ENCODE measurements at regions not wholly inside any gene's neighbourhood (a gene's known extent, or its start where the extent isn't known, plus 50 kb on each side); places are given as distances from the start of the nearest gene placed in this dataset.

DNA sequence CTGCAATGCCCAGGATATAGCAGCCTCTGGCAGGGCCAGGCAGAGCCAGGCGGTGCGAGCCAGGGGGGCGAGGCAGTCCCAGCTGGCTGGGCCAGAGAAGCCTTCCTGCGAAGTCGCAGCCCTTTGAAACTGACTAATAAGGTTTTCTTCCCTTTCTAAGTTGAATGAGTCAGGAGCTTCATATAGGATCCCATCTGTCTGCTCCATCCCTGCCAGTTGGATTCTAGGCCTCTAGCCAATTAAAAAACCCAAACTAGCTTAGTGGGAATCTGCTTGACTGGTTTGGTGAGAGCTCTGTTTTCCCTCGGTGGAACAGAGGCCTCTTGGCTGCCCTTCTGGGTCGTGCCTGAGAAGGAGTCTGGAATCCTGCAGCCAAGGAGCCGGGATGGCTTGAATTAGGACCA is 70.1 kb upstream of the RAPGEF1 start:
- peak; percentile 10 for DNase-seq (ENCODE audit: low read depth)

DNA sequence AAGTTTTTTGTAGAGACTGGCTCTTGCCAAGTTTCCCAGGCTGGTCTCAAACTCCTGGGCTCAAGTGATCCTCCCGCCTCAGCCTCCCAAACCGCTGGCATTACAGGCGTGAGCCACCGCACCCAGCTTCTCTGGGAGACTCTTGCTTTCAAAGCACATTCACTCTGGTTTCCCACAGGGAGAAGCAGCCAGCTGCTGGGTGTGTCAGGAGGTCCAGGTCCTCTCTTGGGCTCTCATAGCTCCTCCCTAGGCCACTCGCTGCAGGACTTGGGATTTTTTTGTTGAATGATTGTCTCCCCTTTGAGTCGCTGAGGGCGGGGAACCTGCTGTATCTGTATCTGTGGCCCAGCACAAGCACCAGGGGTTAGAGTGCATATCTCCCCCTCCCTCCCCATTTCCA is 68.4 kb upstream of the RAPGEF1 start:
- DNase-seq (ENCODE audit: low read depth), result no peak

DNA sequence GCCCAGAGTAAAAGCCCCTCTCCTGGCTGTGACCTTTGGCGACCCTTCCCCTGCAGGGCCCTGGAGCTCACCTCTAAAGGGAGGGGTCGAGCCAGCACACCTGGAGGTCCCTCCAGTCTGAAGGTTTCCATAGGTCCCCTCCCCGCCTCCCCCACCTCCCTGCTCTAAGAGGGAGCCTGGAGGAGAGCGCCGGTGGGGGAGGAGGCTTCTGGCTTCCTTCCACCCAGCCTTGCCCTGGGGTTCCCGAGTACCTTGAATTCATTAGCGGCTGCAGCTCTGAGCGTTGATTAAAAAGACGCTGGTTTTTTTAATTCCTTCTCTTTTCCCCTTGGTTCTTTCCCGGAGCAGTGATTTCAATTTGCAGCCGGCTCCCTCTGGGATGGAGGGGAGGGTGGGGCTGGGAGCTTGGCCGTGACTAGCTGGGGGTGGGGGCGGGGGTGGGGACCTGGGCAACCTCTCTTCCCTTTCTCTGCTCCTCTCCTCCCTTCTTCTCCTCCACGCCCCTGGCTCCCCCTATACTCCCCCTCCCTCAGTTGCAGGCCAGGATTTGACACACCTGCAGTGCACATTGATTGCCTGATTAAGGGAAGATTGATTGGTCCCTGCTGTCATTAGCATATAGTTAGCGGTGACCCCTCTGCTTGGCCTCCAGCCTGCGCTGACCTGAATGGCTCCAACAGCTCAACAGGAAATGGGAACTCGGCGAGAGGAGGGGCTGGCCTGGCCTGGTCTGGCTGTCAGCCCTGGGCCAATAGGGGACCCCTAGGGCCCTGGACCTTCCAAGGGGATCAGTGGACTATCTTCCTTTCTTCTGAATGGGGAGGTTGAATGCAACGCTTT is 67.5 kb upstream of the RAPGEF1 start:
- DNase-seq (ENCODE audit: low read depth), result no peak

DNA sequence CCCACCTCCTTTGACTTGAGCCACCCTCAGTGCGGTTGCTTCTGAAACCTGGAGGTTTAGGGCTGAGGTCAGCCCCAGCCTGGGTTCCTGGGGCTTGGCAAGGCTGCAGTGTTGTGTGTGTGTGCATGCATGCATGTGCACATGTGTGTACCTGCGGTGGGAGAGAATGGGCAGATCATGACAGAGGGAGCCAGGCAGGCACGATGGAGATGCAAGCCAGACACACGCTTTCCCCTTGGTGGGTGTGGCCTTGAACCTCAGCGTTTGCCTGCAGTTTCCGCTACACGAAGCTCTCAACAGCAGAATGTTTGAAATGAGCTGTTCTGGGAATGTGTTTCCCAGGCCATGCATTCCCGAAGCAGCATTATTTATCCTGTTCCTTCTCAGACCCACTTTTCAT is 65.9 kb upstream of the RAPGEF1 start:
- no peak for DNase-seq (ENCODE audit: low read depth)

DNA sequence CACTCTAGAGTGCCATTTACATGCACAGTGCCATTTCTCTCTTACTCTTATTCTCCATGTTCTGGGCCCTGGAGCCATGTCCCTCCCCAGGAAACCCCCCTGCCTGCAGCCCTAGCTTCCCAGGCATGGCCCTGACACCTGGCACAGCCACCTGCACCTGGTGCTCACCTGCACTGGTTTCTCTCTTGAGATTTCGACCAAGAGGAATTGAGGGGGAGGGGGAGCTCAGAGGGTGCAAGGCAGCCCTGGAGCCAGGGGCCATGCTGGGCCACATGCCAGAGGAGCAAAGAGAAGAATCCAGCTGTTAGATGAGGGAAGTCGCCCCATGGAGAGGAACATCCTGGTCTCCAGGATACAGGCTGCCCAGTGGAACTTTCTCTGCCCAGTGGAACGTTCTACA is 65.0 kb upstream of the RAPGEF1 start:
- no peak for DNase-seq (ENCODE audit: low read depth)

DNA sequence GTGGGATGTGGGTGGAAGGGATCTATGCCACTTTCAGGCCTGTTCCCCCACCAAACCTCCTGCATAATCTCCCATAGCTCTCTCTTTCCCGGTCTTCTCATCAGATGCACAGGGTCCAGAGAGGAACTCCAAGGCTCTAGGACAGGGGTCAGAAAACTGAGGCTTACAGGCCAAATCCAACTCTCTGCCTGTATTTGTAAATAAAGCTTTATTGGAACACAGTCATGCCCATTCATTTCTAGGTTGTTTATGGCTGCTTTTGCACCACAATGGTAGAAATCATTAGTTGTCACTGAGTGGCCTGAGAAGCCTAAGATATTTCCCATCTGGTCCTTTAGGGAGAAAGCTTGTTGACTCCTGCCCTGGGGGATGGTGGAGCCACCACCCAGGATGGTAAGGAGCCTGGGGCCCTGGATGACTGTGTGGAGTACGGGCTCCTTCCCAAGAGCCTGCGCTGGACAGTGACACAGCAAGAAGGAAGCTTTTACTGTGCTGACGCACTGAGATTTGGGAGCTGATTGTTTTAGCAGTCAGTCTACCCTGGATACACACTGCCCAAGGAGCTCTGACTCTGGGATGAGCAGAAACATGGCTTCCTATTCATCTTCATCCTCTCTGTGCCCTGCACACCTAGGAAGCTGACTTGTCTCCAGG is 64.0 kb upstream of the RAPGEF1 start:
- DNase-seq (ENCODE audit: low read depth), result no peak

DNA sequence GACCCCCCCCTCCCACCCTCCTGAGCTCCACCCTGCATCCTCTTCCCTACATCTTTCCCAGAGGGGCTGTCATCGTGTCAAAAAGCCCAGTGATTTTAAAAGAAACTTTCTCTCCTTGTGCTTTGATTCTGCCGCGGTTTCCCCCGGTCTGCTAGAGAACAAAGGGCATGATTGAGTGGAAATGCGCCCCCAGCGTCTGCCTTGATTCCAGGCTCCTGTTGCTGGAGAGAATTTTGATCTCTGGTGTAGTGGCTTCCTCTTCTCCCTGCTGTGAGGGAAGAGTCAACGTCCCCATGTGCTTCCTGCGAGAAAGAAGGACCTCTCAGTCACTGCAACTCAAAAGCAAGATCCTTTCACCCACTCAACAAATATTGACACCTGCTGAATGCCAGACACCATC is 61.9 kb upstream of the RAPGEF1 start:
- no peak for DNase-seq (ENCODE audit: low read depth)

DNA sequence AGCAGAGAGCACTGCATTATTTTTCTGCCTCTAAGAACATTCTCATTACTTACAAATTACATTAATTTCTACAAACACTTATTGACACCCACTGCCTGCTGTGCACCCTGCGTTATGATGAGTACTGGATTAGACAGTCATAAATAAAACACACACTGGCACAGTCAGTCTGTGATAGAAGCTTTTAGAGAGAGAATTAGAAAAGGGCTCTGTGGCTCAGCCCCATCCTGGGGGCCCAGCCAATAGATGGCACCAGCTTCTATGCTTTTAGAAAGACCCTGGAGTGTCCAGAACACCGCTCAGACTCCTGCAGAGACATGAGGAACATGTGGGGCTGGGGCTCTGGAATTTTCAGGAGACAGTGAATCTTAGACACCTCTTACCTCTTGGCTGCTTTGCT is 61.0 kb upstream of the RAPGEF1 start:
- DNase-seq (ENCODE audit: low read depth), result no peak

DNA sequence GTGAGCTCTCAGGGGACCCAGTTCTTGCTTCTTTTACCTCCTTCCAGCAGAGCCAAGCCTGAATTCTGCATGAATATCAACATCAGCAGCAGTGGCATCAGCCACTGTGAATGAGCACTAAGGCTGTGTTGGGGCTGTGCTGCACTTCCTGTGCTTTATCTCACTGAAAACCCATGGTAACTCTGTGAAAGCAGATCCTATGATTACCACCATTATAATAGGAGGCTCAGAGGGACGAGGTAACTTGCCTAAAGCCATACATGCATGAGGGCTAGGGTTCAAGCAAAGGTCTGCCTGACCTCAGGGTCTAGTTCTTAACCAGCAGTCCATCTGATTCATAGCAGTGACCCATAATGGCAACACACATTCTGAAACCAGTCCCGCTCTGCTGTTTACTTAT is 60.5 kb upstream of the RAPGEF1 start:
- no peak for DNase-seq (ENCODE audit: low read depth)

DNA sequence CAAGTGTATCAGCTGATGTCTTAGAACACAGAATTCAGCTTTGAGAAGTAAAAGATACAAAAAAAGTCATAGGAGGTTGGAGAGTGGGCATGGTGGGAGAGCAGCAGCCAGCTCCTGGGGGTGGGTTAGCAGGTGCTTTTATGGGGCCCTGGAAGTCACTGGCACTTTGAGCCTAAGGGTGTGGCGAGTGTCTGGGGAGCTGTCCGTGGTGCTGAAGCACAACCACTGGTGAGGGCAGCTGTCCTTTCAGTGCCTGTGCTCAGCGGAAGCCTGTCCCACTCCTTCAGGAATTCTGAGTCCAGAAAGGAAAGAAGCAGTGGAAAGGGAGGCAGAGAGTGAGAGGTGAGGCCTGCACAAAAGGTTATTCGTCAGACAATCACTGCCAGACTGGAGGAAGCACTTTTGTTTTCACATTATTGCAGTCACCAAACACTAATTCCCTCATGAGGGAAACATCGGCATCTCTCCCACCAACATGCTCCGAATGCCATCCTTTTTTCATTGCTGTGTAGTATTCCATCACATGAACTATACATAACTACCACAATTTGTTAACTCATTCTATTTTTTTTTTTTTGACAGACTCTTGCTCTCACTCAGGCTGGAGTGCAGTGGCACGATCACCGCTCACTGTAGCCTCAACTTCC is 59.4 kb upstream of the RAPGEF1 start:
- DNase-seq (ENCODE audit: low read depth), result no peak

DNA sequence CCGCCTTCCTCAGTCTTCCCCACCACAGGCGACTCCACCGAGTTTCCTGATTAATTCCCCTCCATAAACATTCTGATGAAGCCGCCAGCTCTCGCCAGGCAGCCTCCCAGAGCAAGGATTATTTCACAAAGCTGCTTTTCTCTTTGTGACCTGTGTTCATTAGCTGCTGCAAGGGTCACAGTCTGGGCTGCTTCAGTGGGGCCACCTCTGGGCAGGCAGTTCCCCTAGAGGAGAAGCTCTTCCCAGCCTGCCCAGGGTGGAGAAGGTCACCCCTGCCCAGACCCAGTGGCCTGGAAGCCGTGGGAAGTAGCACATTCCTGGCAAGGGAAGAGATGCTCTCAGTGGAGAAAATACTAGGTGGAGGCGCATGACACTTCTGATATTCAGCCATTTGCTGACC is 58.4 kb upstream of the RAPGEF1 start:
- DNase-seq (ENCODE audit: low read depth), result no peak

DNA sequence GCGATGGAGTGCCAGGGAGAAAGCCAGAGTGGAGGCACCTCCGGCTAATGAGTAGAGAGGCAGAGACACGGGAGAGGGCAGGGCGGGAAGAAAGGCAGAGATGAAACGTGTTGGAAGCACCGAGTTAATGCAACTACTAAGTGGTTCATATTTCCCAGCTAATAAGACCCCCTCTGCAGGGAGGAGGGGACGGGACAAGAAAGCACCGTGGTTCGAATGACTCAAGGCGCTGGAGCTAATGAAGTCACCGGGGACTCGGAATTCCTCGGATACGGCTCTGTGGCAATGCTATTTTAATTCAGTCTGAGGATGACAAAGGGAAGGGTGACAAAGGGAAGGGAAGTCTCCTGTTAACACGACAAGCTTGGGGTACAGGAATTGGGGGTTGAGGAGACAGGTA is 54.5 kb upstream of the RAPGEF1 start:
- DNase-seq (ENCODE audit: low read depth), result no peak

DNA sequence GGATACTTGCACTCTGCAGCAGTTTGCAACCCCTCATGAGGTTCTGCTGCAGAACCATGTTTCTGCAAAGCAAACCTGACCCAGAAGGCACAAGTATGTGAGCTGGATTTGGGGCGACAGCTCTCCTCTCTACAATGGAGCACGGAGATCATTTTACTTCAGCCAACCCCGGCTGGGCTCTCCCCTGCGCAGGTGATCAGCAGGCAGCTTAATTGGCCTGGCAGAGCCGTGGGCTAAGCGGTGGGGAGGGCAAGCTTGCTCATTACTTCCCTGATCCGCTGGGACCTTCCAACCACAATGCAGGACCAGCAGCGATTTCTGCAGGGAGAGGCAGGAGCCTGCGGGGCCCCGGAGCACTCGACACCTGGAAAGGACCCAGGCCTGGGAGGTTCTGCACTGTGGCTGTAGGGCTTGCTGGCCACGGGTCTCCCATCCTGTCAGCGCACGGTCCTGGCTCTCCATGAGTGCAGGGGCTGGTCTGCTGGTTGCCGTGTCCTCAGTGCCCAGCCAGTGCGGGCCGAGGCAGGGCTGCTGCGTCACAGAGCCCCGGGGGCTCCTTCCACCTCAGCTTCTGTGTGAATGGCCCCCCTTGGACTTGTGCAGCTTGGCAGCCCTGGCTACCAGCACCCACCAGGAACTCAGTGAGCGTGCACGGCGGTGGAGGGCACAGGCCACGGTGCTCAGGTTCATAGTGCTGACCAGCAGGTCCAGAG is 51.8 kb upstream of the RAPGEF1 start:
- DNase-seq (ENCODE audit: low read depth), result no peak

Measured in HS-5 (cell line).